ENCODE measurements at regions not wholly inside any gene's neighbourhood (a gene's known extent, or its start where the extent isn't known, plus 50 kb on each side); places are given as distances from the start of the nearest gene placed in this dataset.

DNA sequence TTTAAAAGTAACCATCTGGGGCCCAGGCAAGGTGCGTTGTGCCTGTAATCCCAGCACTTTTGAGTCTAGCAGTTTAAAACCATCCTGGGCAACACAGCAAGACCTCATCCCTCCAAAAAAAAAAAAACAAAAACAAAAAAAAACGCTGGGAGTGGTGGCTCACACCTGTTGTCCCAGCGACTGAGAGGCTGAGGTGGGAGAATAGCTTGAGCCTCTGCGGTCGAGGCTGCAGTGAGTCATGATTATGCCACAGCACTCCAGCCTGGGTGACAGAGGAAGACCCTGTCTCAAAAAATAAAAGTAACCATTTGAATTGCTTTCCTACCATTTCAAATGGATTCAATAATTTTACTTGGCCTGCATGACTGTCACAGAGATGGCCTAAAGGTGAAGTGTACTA lies 186.5 kb upstream of the ATP2B1 start:
- DNase-seq = no peak

DNA sequence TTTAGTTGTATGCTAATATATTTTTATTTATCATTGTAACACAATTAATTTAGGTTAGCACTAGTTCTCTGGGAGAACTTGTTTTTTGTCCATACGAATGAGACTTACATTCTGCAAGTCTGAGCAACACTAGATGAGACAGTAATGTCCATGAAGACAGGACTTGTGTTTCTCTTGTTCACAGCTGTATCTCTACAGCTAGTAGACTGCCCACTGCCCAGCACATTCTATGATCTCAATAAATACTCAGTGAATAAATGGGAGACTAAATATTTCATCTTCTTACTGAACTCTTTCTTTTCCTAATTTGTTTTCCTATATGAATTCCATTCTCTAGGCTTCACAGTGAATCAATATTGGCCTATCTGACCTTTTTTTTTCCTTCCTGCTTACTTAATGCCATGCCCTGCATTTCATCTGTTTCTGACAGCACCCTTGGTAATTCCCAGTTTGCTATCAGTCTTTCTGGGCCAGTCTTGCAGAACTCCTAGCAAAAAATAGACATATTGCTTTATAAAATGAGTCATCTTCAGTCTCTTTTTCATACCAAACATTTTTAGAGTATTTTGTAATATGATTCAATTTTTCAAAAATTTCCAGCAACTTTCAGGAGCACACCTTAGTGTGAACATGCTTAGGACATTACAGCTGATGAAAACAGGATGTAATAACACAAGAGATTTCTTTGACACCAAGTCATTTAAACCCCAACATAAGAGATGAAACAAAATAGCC lies 185.5 kb upstream of the ATP2B1 start:
- DNase-seq = no peak

DNA sequence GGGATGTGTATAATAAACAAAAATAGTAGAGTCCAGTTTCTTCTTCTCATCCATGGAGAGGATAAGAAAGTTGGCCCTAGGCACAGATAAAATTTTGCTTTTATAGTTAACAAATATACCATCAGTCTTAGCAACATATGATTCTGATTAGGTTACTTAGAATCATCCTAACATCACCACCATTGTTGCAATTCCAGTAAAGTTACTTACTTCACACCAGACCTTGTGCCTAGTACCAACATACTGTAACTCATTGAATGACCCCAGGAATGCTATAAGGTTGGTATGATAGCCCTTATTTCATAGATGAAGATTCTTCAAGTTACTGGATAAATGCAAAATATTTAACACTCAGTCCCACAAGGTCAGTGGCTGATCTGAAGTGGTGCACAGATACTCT lies 183.8 kb upstream of the ATP2B1 start:
- DNase-seq = no peak

- no peak for DNase-seq
These were observed 183.3 kb upstream of the ATP2B1 start for GRCh38 chr12:89891933-89892332.

DNA sequence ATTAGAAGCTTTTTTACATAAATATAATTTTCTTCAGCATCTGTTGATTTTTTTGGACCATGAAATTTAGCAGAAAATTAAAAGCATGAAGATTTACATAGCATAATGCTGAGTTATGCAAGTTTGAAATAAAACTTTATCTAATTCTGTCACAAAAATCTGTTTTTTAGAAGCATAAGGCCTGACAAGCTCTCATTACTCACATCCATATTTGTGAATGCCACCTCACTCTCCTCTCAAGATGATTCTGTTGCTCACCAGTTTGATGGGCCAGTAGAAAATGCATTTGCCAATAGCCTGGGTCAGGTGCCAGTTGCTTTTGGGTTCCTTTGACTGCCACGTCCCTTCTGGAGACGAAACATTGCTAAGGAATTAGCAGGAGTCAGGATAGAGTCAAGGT lies 181.5 kb upstream of the ATP2B1 start:
- DNase-seq = no peak

DNA sequence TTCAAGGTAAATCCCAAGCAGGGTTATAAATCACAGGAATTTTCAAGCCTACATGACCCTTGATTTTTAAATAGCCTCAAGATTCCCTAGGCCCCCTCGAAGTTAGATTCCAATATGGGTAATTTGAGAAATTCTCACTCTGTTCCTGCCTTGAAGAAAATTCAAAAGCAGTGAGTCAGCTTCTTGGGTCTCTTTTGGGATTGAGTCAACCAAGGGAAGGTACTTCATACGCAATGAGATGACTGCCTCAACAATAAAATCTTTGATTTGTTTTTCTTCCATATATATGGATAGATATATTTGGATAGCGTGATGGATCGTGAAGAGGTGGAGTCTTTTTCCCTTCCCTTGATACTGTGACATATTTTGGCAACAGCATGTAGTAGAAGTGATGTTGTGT lies 180.4 kb upstream of the ATP2B1 start:
- DNase-seq = no peak

GRCh38 chr12:89884952-89885351 lies 176.3 kb upstream of the ATP2B1 start:
- DNase-seq = no peak

DNA sequence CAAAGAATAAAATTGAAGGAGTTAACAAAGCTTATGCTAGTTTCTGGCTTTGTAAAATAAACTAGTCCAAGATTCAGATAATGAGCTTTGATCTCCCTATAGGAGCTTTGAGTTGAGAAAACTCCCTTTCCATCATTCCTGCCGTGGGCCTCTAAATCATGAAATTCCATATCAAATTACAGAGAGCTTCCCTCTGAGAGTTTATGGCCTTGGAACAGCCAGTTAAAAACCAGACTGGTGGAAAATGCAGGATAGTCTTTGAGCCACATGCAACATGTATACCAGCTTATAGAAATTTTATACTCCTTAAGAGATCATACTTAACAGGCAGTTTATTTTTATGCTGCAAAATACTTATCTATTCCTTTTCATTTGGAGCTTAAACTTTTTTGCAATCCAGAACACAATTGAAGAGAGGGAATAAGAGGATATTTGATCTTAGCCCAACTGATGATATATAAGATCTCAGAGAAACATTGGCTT lies 175.8 kb upstream of the ATP2B1 start:
- no peak for DNase-seq

GRCh38 chr12:89883630-89884389 lies 175.2 kb upstream of the ATP2B1 start:
- DNase-seq = no peak

DNA sequence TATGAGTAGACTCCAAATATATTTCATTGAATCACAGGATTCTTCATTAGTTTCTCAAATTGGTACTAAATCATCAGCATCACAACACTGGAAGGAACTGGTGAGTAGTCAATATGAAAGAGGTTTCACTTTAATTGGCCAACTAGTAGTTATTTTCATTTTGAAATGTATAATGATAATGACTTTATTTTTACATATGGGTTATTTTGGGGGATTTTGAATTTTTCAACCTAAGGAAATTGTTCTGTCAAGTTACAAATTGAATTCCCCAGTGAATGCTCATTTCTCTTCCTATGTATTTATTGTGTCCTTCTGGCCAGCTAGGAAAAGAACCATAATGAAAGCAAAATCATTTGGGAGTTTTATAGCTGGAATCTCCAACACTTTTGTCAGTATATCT lies 174.2 kb upstream of the ATP2B1 start:
- no peak for DNase-seq

GRCh38 chr12:89882050-89882449 lies 173.4 kb upstream of the ATP2B1 start:
- DNase-seq = no peak

GRCh38 chr12:89880690-89881350 lies 172.2 kb upstream of the ATP2B1 start:
- no peak for DNase-seq

DNA sequence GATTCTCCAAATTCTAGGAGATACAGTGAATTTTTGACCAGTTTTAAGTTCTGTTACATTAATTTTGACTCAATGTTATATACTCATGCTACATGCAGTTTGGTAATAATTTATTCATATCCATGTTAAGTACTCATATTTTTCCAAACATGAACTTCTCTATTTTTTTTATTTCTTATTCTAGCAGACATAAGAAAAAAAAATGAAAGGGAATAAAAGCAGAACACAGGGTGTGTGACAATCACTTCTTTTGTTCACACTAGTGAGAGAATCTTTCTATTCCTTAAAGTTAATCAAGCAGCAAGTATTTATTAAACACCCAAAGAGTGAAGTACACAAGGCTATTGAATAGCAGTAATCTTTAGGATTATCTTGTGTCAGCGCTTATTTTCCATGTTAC lies 171.1 kb upstream of the ATP2B1 start:
- DNase-seq = no peak

DNA sequence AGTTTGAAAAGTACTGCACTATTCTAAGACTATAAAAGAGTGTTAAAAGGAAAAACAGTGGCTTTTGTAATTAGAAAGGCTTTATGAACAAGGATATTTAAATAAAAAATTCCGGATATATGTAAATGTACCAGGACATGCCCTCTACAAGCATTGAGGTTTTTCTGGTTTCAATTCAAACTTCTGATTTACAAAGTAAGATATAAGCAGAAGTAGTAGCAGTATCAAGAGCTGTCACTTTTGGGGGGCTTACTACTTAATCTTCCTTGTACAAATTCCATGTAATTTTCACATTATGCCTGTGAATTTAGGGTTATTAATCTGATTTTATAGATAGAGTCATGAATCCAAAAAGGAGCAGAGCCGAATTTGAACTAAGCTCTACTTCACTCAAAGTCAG lies 170.3 kb upstream of the ATP2B1 start:
- DNase-seq = no peak

DNA sequence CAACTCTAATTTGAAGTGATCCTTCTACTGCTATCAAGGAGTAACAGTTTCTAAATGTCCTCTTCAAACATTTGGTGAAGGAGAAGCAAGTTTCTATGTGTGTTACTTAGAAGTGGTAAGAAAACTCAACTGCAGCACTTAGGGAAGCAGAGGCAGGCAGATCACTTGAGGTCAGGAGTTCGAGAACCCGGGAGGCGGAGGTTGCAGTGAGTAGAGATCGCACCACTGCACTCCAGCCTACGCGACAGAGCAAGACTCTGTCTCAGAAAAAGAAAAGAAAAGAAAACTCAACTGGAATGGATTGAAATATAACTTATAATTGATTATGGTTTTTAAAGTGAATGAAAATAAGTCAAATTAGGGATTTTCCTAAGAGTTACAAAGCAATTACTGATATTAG lies 169.7 kb upstream of the ATP2B1 start:
- no peak for DNase-seq

DNA sequence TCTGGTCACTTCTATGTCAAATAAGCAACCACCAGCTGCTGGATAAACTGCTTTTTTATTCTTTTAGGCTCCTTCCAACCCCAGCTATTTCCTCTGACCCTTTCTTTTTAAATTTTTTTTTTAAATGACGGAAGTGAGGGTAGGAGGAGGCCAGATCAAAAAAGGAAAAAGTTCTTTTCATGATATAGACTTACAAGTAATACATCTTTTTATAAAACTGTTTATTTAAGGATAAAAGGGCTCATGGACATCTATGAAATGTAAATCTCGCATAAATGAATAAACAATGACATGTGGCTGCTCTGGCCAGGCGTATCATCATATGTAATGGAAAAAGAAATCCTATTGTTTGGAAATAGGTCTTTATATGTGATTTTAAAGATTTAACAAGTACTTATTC lies 169.0 kb upstream of the ATP2B1 start:
- DNase-seq = no peak

DNA sequence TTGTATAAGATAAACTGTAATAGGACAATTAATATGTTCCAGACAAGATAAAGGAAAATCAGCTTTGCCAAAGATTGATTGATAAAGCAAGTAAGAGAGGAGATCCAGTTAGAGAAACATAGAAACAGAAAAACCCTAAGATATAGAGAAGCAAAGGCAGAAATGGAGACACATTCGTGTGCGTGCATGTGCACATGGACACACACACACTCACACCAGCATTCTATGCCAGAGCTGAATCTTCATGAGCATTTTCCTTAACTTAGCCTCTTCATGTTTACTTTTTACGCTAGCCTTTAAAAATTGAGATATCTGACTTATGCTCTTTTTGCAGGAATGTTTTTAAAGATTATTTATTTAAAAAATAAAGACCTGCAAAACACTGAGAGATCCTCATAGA lies 168.5 kb upstream of the ATP2B1 start:
- DNase-seq = no peak

DNA sequence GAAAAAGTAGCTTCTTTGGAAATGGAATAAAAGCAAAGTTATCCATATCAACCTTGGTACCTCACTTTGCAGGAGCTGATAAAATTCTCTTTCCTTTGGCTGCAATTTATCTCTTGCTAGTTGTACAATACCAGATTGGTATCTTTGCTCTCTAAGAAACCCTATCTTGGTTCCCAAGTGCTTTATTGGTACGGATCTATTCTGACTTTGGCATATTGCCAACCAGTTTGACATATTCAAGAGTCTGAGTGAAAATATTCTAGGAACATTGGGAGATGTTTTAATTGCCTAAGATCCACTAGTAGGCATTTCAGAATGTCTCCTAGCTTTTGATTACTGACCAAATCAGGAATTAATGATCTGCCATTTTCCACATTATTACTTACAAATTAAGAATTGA lies 167.2 kb upstream of the ATP2B1 start:
- DNase-seq = no peak

DNA sequence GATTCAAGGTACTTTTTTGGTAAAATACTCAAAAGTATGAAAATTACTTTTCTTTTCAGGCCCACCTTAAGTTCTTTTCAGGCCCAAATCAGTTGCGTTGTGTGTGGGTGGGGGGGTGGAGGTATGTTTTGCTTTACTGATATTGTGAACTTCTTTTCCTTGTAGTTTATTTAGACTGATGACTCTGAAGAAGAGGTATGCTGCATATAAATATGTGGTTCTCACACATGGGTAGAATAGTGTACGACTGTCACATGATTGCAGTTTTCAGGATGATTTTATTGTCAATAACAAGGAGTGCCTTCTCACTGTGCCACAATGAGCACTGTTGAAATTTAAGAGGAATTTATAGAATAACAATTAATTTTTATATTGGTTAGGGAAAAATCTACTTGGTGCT lies 166.6 kb upstream of the ATP2B1 start:
- DNase-seq = no peak

DNA sequence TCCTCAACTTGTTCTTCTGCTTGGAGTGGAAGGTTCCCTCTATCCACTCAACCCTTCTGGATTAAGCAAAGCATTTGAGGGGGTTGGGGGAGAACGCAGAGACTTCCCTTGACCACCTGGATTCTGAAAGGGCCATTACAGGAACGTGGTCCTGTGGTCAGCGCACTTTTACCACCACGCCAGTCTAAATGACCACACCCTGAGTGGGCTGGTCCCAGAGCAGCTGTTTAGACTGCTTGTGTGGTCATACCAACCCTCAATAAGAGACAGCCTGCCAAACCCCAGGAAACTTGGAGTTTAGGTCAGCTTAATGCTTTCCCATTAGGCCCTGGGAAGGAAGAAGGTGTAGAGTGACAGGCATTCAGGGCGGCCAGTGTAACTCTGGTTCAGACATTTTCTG lies 165.5 kb upstream of the ATP2B1 start:
- DNase-seq = no peak

- DNase-seq = no peak
These were observed 165.1 kb upstream of the ATP2B1 start for GRCh38 chr12:89873745-89874144.

GRCh38 chr12:89872922-89873630 lies 164.4 kb upstream of the ATP2B1 start:
- no peak for DNase-seq

DNA sequence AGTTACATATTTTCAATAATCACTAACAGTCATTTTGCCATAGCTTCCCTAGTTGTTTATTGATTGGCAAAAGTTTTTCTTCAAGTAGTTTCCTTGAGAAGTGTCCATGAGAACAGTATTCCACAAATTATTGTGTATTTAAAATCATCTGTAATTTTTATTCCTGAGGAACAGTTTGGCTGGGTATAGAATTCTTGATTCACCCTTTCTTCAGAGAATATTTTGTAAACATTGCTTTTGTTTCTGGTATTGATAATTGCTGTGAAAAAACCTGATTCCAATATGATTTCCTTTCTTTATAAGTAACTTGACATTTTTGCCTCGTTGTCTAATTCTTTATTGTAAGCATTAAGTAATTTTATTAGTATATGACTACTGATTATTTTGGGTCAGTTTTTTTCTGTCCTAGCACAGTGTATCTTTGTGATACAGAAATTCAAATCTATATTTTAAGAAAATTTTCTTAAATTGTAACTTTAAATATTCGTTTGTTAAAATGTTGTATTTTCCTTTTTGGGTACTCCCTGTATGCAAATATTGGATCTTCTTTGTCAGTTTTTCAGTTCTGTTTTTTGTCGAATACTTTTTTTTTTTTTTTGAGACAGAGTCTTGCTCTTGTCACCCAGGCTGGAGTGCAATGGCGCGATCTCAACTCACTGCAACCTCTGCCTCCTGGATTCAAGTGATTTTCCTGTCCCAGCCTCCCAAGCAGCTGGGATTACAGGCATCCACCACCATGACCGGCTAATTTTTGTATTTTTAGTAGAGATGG lies 162.0 kb upstream of the ATP2B1 start:
- no peak for DNase-seq

Data from GF-D8 (cell line).